ENCODE measurements at regions not wholly inside any gene's neighbourhood (a gene's known extent, or its start where the extent isn't known, plus 50 kb on each side); places are given as distances from the start of the nearest gene placed in this dataset.
"Not testable (repeated sequence)": the region's sequence is repeated elsewhere in the genome, so short reads cannot be mapped to it uniquely, and the experiment has no call there.

- no peak overlapping the region for H3K4me3 Mint-ChIP-seq (ENCODE audit: unreplicated experiment)
- H3K36me3 Mint-ChIP-seq (ENCODE audit: low read depth, unreplicated experiment) = no peaks in the 10 kb centered on the region
- H3K27me3 Mint-ChIP-seq (ENCODE audit: unreplicated experiment) = no peaks in the 10 kb centered on the region
- no peak overlapping the region for H3K27ac Mint-ChIP-seq (ENCODE audit: unreplicated experiment)
- DNase-seq (ENCODE audit: low spot score) = no peak
- TF ChIP-seq, protein P1, sequence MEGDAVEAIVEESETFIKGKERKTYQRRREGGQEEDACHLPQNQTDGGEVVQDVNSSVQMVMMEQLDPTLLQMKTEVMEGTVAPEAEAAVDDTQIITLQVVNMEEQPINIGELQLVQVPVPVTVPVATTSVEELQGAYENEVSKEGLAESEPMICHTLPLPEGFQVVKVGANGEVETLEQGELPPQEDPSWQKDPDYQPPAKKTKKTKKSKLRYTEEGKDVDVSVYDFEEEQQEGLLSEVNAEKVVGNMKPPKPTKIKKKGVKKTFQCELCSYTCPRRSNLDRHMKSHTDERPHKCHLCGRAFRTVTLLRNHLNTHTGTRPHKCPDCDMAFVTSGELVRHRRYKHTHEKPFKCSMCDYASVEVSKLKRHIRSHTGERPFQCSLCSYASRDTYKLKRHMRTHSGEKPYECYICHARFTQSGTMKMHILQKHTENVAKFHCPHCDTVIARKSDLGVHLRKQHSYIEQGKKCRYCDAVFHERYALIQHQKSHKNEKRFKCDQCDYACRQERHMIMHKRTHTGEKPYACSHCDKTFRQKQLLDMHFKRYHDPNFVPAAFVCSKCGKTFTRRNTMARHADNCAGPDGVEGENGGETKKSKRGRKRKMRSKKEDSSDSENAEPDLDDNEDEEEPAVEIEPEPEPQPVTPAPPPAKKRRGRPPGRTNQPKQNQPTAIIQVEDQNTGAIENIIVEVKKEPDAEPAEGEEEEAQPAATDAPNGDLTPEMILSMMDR (IDR thresholded peaks at IDR 0.05; ENCODE audit: unreplicated experiment) = no peak
- H3K4me1 Mint-ChIP-seq (ENCODE audit: unreplicated experiment) = no peaks in the 10 kb centered on the region
- H3K9me3 Mint-ChIP-seq (ENCODE audit: unreplicated experiment) = no peaks in the 10 kb centered on the region
Measured at GRCh38 chr7:19522486-19522885, 186.4 kb downstream of the POLR1F start.

GRCh38 chr7:19520392-19520791, 188.4 kb downstream of the POLR1F start:
- Mint-ChIP-seq H3K36me3 (ENCODE audit: low read depth, unreplicated experiment) (no peaks in the 10 kb centered on the region), H3K27ac (ENCODE audit: unreplicated experiment) (no peak overlapping the region), H3K9me3 (ENCODE audit: unreplicated experiment) (no peaks in the 10 kb centered on the region), H3K4me3 (ENCODE audit: unreplicated experiment) (no peak overlapping the region), H3K4me1 (ENCODE audit: unreplicated experiment) (no peaks in the 10 kb centered on the region), H3K27me3 (ENCODE audit: unreplicated experiment) (no peaks in the 10 kb centered on the region)
- DNase-seq (ENCODE audit: low spot score) = no peak
- TF ChIP-seq, protein P1 (IDR thresholded peaks at IDR 0.05; ENCODE audit: unreplicated experiment) = no peak

DNA sequence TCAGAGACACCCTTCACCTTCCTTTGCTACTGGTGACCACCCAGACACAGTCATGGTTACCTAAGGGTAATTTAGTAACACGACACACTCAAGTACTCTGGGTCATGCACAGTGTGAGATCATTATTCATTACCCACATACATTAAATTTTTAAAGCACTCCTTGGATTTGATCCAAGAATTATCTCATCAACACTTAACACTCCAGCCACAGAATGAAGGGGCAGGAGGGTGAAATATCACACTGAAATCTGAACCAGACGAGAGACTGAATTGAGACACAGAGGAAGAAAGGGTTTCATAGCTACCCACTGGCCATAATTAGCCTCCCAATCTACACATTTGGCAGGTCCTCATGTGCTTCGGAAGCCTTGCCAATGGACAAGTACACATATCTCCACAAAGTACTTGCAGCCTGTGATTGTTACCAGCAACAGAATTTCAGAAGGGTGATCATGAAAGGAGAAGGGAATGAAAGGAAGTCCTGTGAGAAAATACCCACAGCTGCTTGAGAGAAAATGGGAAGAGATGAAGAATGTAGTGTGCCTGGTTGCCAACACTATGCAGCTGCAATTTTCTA, 189.3 kb downstream of the POLR1F start:
- H3K4me3 Mint-ChIP-seq (ENCODE audit: unreplicated experiment) = no peak overlapping the region

DNA sequence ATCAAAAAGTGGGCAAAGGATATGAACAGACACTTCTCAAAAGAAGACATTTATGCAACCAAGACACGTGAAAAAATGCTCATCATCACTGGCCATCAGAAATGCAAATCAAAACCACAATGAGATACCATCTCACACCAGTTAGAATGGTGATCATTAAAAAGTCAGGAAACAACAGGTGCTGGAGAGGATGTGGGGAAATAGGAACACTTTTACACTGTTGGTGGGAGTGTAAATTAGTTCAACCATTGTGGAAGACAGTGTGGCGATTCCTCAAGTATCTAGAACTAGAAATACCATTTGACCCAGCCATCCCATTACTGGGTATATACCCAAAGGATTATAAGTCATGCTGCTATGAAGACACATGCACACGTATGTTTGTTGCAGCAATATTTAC, 191.3 kb downstream of the POLR1F start:
- H3K4me1 Mint-ChIP-seq (ENCODE audit: unreplicated experiment); H3K36me3 Mint-ChIP-seq (ENCODE audit: low read depth, unreplicated experiment); H3K4me3 Mint-ChIP-seq (ENCODE audit: unreplicated experiment); H3K9me3 Mint-ChIP-seq (ENCODE audit: unreplicated experiment); DNase-seq (ENCODE audit: low spot score); H3K27ac Mint-ChIP-seq (ENCODE audit: unreplicated experiment); H3K27me3 Mint-ChIP-seq (ENCODE audit: unreplicated experiment): not testable (repeated sequence)

More for the DNA sequence above, 189.3 kb downstream of the POLR1F start:
- Mint-ChIP-seq H3K27me3 (ENCODE audit: unreplicated experiment) (no peaks in the 10 kb centered on the region), H3K27ac (ENCODE audit: unreplicated experiment) (no peak overlapping the region), H3K4me1 (ENCODE audit: unreplicated experiment) (no peaks in the 10 kb centered on the region), H3K36me3 (ENCODE audit: low read depth, unreplicated experiment) (no peaks in the 10 kb centered on the region), H3K9me3 (ENCODE audit: unreplicated experiment) (no peaks in the 10 kb centered on the region)
- TF ChIP-seq, protein P1 (IDR thresholded peaks at IDR 0.05; ENCODE audit: unreplicated experiment) = no peak
- DNase-seq (ENCODE audit: low spot score) = no peak

GRCh38 chr7:19508821-19509220, 200.0 kb downstream of the POLR1F start:
- no peaks in the 10 kb centered on the region for H3K9me3 Mint-ChIP-seq (ENCODE audit: unreplicated experiment)
- TF ChIP-seq, protein P1 (IDR thresholded peaks at IDR 0.05; ENCODE audit: unreplicated experiment) = no peak
- no peaks in the 10 kb centered on the region for H3K36me3 Mint-ChIP-seq (ENCODE audit: low read depth, unreplicated experiment)
- no peak overlapping the region for H3K27ac Mint-ChIP-seq (ENCODE audit: unreplicated experiment)
- no peak overlapping the region for H3K4me3 Mint-ChIP-seq (ENCODE audit: unreplicated experiment)
- H3K27me3 Mint-ChIP-seq (ENCODE audit: unreplicated experiment) = no peaks in the 10 kb centered on the region
- DNase-seq (ENCODE audit: low spot score) = no peak
- H3K4me1 Mint-ChIP-seq (ENCODE audit: unreplicated experiment) = no peaks in the 10 kb centered on the region

Measured in endothelial cell (in vitro differentiated cells).